GM12892 (cell line): ENCODE measurements at regions not wholly inside any gene's neighbourhood (a gene's known extent, or its start where the extent isn't known, plus 50 kb on each side); places are given as distances from the start of the nearest gene placed in this dataset.

Source experiments
- POLR2A ChIP-seq: IDR thresholded peaks from 2 replicates; pipeline ENCODE4 v1.6.1; 2011; ENCODE audit warnings: low read depth, low read length, control low read depth
- POLR2AphosphoS5 ChIP-seq: IDR thresholded peaks from 2 replicates; pipeline ENCODE4 v1.6.1; 2011; ENCODE audit warnings: low read depth, low read length, control low read depth

- TF ChIP-seq POLR2A (no peak), POLR2AphosphoS5 (no peak)
Observed at GRCh38 chr12:93136253-93137055, 207.4 kb upstream of the EEA1 start.
